ENCODE measurements at regions not wholly inside any gene's neighbourhood (a gene's known extent, or its start where the extent isn't known, plus 50 kb on each side); places are given as distances from the start of the nearest gene placed in this dataset.

- Histone ChIP-seq H3K9me1 (ENCODE audit: control insufficient read depth, extremely low read depth, insufficient read depth, low read length) (no peaks in the 10 kb centered on the region), H3K9ac (ENCODE audit: control insufficient read depth, extremely low read depth, insufficient read depth, low read length) (no peak overlapping the region), H3K36me3 (ENCODE audit: control insufficient read depth in 2 of 2, extremely low read depth in 1 of 2, insufficient read depth in 2 of 2, low read length in 2 of 2) (no peaks in the 10 kb centered on the region), H3K79me2 (ENCODE audit: control insufficient read depth, insufficient read depth, low read length) (no peaks in the 10 kb centered on the region), H4K20me1 (ENCODE audit: control insufficient read depth, extremely low read depth, insufficient read depth, low read length) (no peaks in the 10 kb centered on the region), H3K27me3 (ENCODE audit: control insufficient read depth, extremely low read depth, insufficient read depth, low read length) (no peaks in the 10 kb centered on the region), H3K9me3 (ENCODE audit: control insufficient read depth, low read depth, low read length) (no peaks in the 10 kb centered on the region), H3K4me1 (ENCODE audit: control insufficient read depth, extremely low read depth, insufficient read depth, low read length) (no peaks in the 10 kb centered on the region), H3K4me2 (ENCODE audit: control insufficient read depth, extremely low read depth, insufficient read depth, low read depth, low read length) (no peak overlapping the region), H3K4me3 (ENCODE audit: control insufficient read depth in 2 of 3, extremely low read depth in 1 of 3, insufficient read depth in 2 of 3, low read depth in 1 of 3, low read length in 3 of 3) (no peak overlapping the region), H2AFZ (ENCODE audit: control insufficient read depth, low read length) (no peak overlapping the region), H3K27ac (ENCODE audit: control insufficient read depth, insufficient read depth, low read length) (no peak overlapping the region)
- DNase-seq (ENCODE audit: low read depth, low spot score): no peak
- FAIRE-seq: no peak
- dilution Hi-C loops (cut with MboI; ENCODE audit: extremely low pct_ligation_motif_present, low sequenced_read_pairs): no loop called here
- TF ChIP-seq CTCF (optimal IDR thresholded peaks at IDR 0.05 in 1 of 3, IDR thresholded peaks at IDR 0.05 in 1 of 3, conservative IDR thresholded peaks at IDR 0.05 in 1 of 3; ENCODE audit: extremely low read depth in 1 of 3, insufficient read depth in 2 of 3, low read length in 3 of 3): no peak
- TF ChIP-seq EZH2 (IDR thresholded peaks at IDR 0.05; ENCODE audit: low read length): no peak
These were observed 611.3 kb downstream of the ETNK1 start for GRCh38 chr12:23236066-23236780.

- Histone ChIP-seq H3K79me2 (ENCODE audit: control insufficient read depth, insufficient read depth, low read length) (no peaks in the 10 kb centered on the region), H2AFZ (ENCODE audit: control insufficient read depth, low read length) (no peak overlapping the region), H4K20me1 (ENCODE audit: control insufficient read depth, extremely low read depth, insufficient read depth, low read length) (no peaks in the 10 kb centered on the region), H3K9me1 (ENCODE audit: control insufficient read depth, extremely low read depth, insufficient read depth, low read length) (no peaks in the 10 kb centered on the region), H3K27me3 (ENCODE audit: control insufficient read depth, extremely low read depth, insufficient read depth, low read length) (no peaks in the 10 kb centered on the region), H3K4me1 (ENCODE audit: control insufficient read depth, extremely low read depth, insufficient read depth, low read length) (no peaks in the 10 kb centered on the region), H3K4me3 (ENCODE audit: control insufficient read depth in 2 of 3, extremely low read depth in 1 of 3, insufficient read depth in 2 of 3, low read depth in 1 of 3, low read length in 3 of 3) (no peak overlapping the region), H3K9me3 (ENCODE audit: control insufficient read depth, low read depth, low read length) (no peaks in the 10 kb centered on the region), H3K36me3 (ENCODE audit: control insufficient read depth in 2 of 2, extremely low read depth in 1 of 2, insufficient read depth in 2 of 2, low read length in 2 of 2) (no peaks in the 10 kb centered on the region), H3K4me2 (ENCODE audit: control insufficient read depth, extremely low read depth, insufficient read depth, low read depth, low read length) (no peak overlapping the region), H3K9ac (ENCODE audit: control insufficient read depth, extremely low read depth, insufficient read depth, low read length) (no peak overlapping the region), H3K27ac (ENCODE audit: control insufficient read depth, insufficient read depth, low read length) (no peak overlapping the region)
- dilution Hi-C loops (cut with MboI; ENCODE audit: extremely low pct_ligation_motif_present, low sequenced_read_pairs): no loop called here
- FAIRE-seq: no peak
- TF ChIP-seq EZH2 (IDR thresholded peaks at IDR 0.05; ENCODE audit: low read length) (no peak), CTCF (optimal IDR thresholded peaks at IDR 0.05 in 1 of 3, IDR thresholded peaks at IDR 0.05 in 1 of 3, conservative IDR thresholded peaks at IDR 0.05 in 1 of 3; ENCODE audit: extremely low read depth in 1 of 3, insufficient read depth in 2 of 3, low read length in 3 of 3) (no peak)
- no peak for DNase-seq (ENCODE audit: low read depth, low spot score)
These were observed 611.8 kb downstream of the ETNK1 start for GRCh38 chr12:23236811-23237210.

Data from keratinocyte (primary cell).